OCI-LY1 (cell line): ENCODE measurements at regions not wholly inside any gene's neighbourhood (a gene's known extent, or its start where the extent isn't known, plus 50 kb on each side); places are given as distances from the start of the nearest gene placed in this dataset.

Experiments used
- H2AFZ ChIP-seq: fragments of 200-600 bp; sonication (generic), shearing (Covaris generic); 2 replicates; pipeline ENCODE4 v1.6.0; 2014; ENCODE audit warnings: antibody characterized with exemption, mild to moderate bottlenecking, low read length
- H3F3A ChIP-seq: fragments of 200-600 bp; sonication (generic), shearing (Covaris generic); 2 replicates; pipeline ENCODE4 v1.6.0; 2014; ENCODE audit warnings: mild to moderate bottlenecking, antibody characterized with exemption, low read length, moderate library complexity; ENCODE audit not compliant: insufficient read depth
- H3K27ac ChIP-seq: fragments of 200-600 bp; sonication (generic); 2 replicates; pipeline ENCODE4 v1.5.1; 2014; ENCODE audit warnings: low read length, mixed run types, mild to moderate bottlenecking, low read depth; ENCODE audit not compliant: poor library complexity, severe bottlenecking
- H3K27me3 ChIP-seq: fragments of 200-600 bp; sonication (generic); 2 replicates; pipeline ENCODE4 v1.6.0; 2014; ENCODE audit warnings: antibody characterized with exemption, mild to moderate bottlenecking, low read length, moderate library complexity; ENCODE audit not compliant: insufficient read depth
- H3K36me3 ChIP-seq: fragments of 200-600 bp; sonication (generic); 2 replicates; pipeline ENCODE4 v1.6.1; 2014; ENCODE audit warnings: mild to moderate bottlenecking, antibody characterized with exemption, low read length, moderate library complexity, mixed read lengths; ENCODE audit not compliant: insufficient read depth
- H3K4me1 ChIP-seq: fragments of 200-600 bp; sonication (generic); 2 replicates; pipeline ENCODE4 v1.5.1; 2014; ENCODE audit warnings: mild to moderate bottlenecking, low read length, moderate library complexity; ENCODE audit not compliant: insufficient read depth, severe bottlenecking
- H3K4me2 ChIP-seq: fragments of 200-600 bp; sonication (generic), shearing (Covaris generic); 2 replicates; pipeline ENCODE4 v1.6.1; 2014; ENCODE audit warnings: low read length
- H3K4me3 ChIP-seq: fragments of 200-600 bp; sonication (generic); 2 replicates; pipeline ENCODE4 v1.5.1; 2014; ENCODE audit warnings: low read length, low read depth, mild to moderate bottlenecking, mixed read lengths; ENCODE audit not compliant: poor library complexity, severe bottlenecking
- H3K79me2 ChIP-seq: fragments of 200-600 bp; shearing (Covaris generic); 2 replicates; pipeline ENCODE4 v1.6.1; 2016; ENCODE audit warnings: mixed run types, low read length, mixed read lengths; ENCODE audit not compliant: insufficient read depth
- H3K9ac ChIP-seq: fragments of 200-600 bp; sonication (generic), shearing (Covaris generic); 2 replicates; pipeline ENCODE4 v1.6.1; 2014; ENCODE audit warnings: mild to moderate bottlenecking, low read length, mixed read lengths
- H3K9me2 ChIP-seq: fragments of 200-600 bp; sonication (generic), shearing (Covaris generic); 2 replicates; pipeline ENCODE4 v1.6.1; 2014; ENCODE audit warnings: low read depth, mild to moderate bottlenecking, low read length, mixed read lengths
- H3K9me3 ChIP-seq: fragments of 200-600 bp; shearing (Covaris generic); 2 replicates; pipeline ENCODE4 v1.6.1; 2014; ENCODE audit warnings: low read length, mixed read lengths
- H4K20me1 ChIP-seq: fragments of 200-600 bp; sonication (generic), shearing (Covaris generic); 2 replicates; pipeline ENCODE4 v1.6.0; 2016; ENCODE audit warnings: mild to moderate bottlenecking, low read length; ENCODE audit not compliant: insufficient read depth
- CTCF ChIP-seq: fragments of 200-600 bp; sonication (generic), shearing (Covaris generic); IDR thresholded peaks from 2 replicates; pipeline ENCODE4 v1.5.1; 2017; ENCODE audit warnings: mild to moderate bottlenecking, antibody characterized with exemption, low read length, moderate library complexity, mixed read lengths
- EZH2 ChIP-seq: fragments of 200-600 bp; sonication (generic), shearing (Covaris generic); IDR thresholded peaks from 2 replicates; pipeline ENCODE4 v1.8.0; 2017; ENCODE audit warnings: borderline replicate concordance, mixed run types, mild to moderate bottlenecking, antibody characterized with exemption, low read length, moderate library complexity, mixed read lengths

GRCh38 chr11:90323289-90323688 is 100.4 kb upstream of the CHORDC1 start:
- Histone ChIP-seq H3F3A (no peaks in the 10 kb centered on the region), H3K9ac (no peak overlapping the region), H4K20me1 (no peaks in the 10 kb centered on the region), H3K4me1 (no peaks in the 10 kb centered on the region), H3K4me3 (no peak overlapping the region), H2AFZ (no peak overlapping the region), H3K27me3 (no peaks in the 10 kb centered on the region), H3K4me2 (no peak overlapping the region), H3K9me3 (no peaks in the 10 kb centered on the region), H3K79me2 (no peaks in the 10 kb centered on the region), H3K27ac (no peak overlapping the region), H3K9me2 (no peaks in the 10 kb centered on the region), H3K36me3 (no peaks in the 10 kb centered on the region)
- TF ChIP-seq CTCF: no peak
- no peak for TF ChIP-seq EZH2

GRCh38 chr11:90321018-90321417 is 98.2 kb upstream of the CHORDC1 start:
- H3K9me2 ChIP-seq: no peaks in the 10 kb centered on the region
- H3K4me1 ChIP-seq: no peaks in the 10 kb centered on the region
- H3K27me3 ChIP-seq: no peaks in the 10 kb centered on the region
- no peak overlapping the region for H3K4me3 ChIP-seq
- H3F3A ChIP-seq: no peaks in the 10 kb centered on the region
- H3K79me2 ChIP-seq: no peaks in the 10 kb centered on the region
- no peak overlapping the region for H3K4me2 ChIP-seq
- no peak overlapping the region for H3K27ac ChIP-seq
- H3K9me3 ChIP-seq: no peaks in the 10 kb centered on the region
- H3K36me3 ChIP-seq: no peaks in the 10 kb centered on the region
- no peak for TF ChIP-seq EZH2
- H4K20me1 ChIP-seq: no peaks in the 10 kb centered on the region
- H3K9ac ChIP-seq: no peak overlapping the region
- H2AFZ ChIP-seq: no peak overlapping the region

- no peak for TF ChIP-seq EZH2
- TF ChIP-seq CTCF: no peak
- Histone ChIP-seq H3K9me3 (no peaks in the 10 kb centered on the region), H3K27ac (no peak overlapping the region), H3K4me2 (no peak overlapping the region), H2AFZ (no peak overlapping the region), H3K79me2 (no peaks in the 10 kb centered on the region), H3K9me2 (no peaks in the 10 kb centered on the region), H3K27me3 (no peaks in the 10 kb centered on the region), H3F3A (no peaks in the 10 kb centered on the region), H4K20me1 (no peaks in the 10 kb centered on the region), H3K9ac (no peak overlapping the region), H3K4me3 (no peak overlapping the region), H3K36me3 (no peaks in the 10 kb centered on the region), H3K4me1 (no peaks in the 10 kb centered on the region)
Observed at GRCh38 chr11:90318651-90319050, 95.8 kb upstream of the CHORDC1 start.

GRCh38 chr11:90310210-90310609 is 87.4 kb upstream of the CHORDC1 start:
- no peaks in the 10 kb centered on the region for H3K79me2 ChIP-seq
- H3K4me2 ChIP-seq: no peak overlapping the region
- no peak overlapping the region for H3K9ac ChIP-seq
- no peaks in the 10 kb centered on the region for H3K4me1 ChIP-seq
- no peak overlapping the region for H3K27ac ChIP-seq
- H3K27me3 ChIP-seq: 0 out of 2 replicates have a peak, but pooled peaks cover 2% of the 10 kb centered on the region
- H3F3A ChIP-seq: no peaks in the 10 kb centered on the region
- no peaks in the 10 kb centered on the region for H3K9me2 ChIP-seq
- H3K4me3 ChIP-seq: no peak overlapping the region
- H2AFZ ChIP-seq: no peak overlapping the region
- no peaks in the 10 kb centered on the region for H4K20me1 ChIP-seq
- no peaks in the 10 kb centered on the region for H3K36me3 ChIP-seq
- TF ChIP-seq CTCF (no peak), EZH2 (no peak)
- H3K9me3 ChIP-seq: no peaks in the 10 kb centered on the region
